ENCODE measurements at regions not wholly inside any gene's neighbourhood (a gene's known extent, or its start where the extent isn't known, plus 50 kb on each side); places are given as distances from the start of the nearest gene placed in this dataset.

DNA sequence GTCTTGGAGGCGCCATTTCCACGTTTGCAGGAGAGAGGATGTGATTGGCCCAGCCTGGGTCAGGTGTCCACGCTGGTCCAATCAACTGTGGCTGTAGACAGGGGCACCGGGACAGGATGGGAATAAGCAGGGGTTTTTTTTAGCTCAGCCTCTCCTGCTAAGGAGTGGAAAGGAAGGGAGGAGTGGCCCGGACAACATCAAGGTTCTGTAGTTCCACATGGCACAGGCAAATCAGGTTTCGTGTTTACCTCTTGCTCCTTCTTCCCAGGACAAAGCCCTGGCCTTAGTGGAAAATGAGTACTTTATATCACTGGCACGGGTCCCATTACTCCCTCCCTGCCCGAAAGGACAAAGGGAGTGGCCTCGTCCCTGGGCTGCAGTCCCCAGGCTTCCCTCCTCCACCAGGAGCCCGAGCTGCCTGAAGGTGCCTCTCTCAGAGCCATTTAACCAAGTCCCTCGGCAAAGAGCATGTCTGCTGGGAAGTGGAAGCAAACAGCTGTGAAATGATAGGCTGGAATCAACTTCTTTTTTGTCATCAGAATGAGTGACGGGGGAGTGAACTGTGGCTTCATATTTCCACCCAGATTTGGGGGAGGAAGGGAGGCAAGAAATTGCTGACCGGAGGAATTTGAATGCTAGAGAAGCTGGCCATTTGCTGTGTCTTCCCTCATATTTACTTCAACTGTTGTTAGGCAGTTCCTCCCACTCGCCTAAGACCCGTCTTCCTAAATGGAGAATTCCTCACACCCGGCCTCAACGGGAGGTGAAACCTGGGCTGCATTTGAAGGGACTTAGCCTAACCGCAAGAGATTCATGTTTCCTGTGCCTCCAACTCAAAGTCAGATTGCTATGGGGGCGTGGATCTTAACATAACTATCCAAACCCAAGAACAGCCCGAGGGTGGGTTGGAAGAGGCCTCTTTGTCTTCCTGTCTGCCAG is 84.9 kb upstream of the SLC44A3 start:
- DNase-seq (ENCODE audit: low read depth): no peak

DNA sequence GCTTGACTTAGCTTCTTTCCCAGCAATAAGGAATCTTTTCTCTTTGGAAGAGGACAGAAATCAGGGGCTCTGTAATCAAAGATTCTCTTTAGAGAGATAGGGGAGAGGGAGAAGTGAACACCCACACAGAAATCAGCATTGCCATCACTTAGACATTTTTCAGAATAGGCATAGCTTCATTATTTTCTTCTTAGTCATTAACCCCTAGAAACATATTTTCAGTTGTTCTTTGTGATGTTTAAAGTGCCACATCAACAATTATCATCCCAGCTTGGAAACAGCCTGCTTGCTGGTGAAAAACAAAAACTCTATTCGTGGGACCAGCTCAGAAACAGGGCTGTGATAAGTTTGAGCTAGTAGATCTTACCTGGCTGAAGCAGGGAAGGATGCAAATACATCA is 88.3 kb upstream of the SLC44A3 start:
- DNase-seq (ENCODE audit: low read depth): no peak

DNA sequence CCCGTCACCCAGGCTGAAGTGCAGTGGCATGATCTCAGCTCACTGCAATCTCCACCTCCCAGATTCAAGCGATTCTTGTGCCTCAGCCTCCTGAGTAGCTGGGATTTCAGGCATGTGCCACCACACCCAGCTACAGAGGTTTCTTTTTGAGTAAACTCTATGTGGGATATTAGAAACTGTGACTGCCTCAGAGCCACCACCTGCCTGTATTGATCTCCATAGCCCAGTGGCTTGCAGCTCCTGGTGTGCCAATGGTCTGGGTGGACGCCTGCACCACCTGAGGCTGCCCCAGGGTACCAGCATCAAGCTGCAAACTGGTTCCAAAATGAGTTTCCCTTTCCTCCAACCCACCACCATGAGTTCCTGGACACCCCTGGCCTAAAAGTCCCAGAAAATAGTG is 89.7 kb upstream of the SLC44A3 start:
- DNase-seq (ENCODE audit: low read depth): no peak

DNA sequence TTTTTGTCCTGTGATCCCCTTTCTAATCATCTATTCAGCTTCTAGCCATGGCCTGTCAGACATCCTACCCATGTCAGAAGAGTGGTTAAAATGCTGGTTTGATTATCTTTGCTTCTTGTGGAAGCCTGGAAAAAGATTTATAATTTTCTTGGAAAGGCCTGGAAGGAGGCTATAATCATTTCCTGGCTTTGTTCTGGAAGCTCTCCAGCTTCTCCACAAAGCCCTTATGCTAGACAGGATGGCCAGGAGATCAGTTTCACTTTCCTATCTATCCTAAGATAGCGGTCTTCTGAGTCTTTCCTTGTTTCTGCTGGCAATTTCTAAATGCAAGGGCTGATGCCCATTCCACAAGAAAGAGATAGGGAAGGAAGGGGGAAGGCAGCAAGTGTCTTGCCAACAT is 90.9 kb upstream of the SLC44A3 start:
- DNase-seq (ENCODE audit: low read depth): no peak

DNA sequence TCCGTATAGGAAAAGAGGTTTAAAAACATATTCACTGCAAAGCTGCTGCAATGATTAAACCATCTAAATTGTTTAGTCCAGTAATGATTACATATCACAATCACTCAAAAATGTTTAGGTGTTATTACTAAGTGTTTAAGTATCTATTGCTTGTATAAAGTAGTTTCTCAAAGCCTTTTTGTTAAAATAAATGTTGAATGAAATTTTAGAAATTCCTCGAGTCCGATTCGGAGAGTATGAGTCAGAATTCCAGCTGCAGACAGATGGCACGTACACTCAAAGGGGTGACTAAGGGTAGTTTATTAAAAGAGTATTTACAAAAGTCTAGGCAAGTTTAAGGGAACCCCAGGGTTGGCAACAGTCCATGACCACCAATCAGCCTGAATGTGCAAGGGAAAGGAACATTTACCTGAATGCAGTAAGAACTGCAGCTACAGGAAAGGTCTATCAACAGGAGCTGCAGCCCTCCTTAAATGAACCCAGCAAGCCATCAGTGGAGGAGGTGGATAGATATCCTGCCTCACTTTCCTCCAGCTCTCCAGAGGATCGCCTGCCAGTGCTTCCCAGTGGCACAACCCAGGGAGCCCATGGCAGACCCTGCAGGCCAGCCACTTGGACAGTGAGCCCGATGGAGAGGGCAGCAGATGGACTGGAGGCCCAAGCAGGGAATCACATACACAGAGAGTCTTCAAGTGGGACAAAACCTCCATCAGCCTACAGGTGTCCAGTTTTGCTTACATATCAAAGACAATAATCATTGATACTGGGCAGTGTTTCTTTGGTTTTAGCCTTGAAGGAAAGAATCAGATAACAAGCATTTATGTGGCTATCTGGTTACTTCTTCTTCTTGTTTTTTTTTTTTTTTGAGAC is 92.1 kb upstream of the SLC44A3 start:
- no peak for DNase-seq (ENCODE audit: low read depth)

DNA sequence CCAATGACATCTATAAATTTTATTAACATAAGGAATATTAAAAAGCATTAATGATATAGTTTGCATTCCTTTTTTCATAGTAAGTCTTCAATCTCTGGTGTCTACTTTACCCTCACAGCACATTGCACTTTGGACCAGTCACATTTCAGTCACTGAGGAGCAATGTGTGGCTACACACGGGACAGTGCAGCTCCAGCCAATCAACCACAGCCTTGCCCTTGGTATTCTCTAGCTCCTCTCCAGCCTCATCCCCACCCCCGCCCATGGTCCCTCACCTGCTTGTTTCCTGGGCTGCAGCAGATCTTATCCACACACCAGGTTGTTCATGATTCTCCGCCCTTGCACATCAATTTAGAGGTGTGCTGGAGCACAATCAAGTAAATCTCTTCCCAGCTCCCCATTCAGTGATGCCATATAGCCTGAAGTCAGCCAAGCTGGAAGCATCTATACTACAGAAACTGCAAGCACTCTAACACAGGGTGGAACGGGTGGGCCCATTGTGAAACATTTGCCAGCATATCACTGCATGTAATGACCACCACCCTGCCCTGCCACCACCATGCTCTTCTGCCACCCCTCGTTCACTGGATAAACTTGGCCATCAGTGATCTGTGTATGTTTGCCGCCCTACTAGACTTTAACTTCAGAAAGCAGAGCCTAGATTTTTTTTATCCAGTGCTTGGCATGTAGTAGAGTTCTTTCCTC is 93.0 kb upstream of the SLC44A3 start:
- no peak for DNase-seq (ENCODE audit: low read depth)

DNA sequence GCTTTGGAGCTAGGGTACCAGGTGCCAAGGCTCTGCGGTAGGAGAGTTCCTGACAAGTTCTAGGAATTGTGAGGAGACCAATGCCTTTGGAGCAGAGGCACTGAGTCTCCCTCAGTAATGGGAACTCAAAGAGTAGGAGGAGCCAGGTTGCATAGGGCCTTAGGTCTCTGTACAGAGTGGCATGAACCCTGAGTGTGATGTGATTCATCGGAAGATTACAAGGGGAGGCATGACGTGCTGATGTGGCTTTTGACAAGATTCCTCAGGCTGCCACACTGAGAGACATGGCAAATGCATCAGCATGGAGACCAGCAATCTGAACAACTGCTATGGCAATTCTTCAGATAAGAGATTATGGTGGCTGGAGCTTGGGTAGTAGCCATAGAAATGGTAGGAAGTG is 94.6 kb upstream of the SLC44A3 start:
- no peak for DNase-seq (ENCODE audit: low read depth)

DNA sequence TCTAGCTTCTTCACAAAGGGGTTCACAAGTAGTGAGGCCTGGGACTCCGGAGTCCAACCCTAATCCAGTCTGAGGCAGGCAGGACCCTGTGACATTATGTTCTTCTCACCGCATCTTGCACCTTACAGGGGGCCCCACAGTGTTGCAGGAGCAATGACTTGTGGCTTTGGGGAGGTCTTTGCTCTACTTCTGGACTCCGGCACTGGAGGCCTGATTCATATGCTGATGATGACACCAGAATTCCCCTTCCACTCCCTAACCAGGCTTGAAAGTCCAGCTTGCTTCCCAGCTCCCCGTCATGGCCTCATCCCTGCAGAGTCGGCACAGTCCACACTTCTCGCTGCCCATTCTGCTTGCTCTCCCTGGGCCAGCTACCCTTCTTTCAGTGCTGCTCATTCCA is 96.3 kb upstream of the SLC44A3 start:
- no peak for DNase-seq (ENCODE audit: low read depth)

DNA sequence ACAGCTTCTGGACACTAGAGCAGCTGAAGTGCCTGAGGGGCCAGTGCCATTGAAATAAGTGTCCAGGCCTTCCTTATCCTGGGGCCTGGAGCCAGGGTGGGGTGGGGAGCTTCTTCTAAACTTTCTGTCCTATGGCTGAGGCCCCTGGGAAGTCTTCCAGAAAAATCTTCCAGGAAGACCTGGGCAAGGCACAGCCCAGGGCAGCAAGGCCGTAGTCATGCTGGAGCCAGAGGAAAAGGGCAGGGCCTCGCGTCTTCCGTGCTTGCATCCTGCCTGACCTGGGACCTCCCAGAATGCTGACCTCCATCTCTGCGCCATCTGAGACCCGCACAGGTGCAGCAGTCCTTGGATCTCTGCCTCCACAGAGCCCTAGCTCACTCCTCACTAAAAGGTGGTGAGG is 96.7 kb upstream of the SLC44A3 start:
- no peak for DNase-seq (ENCODE audit: low read depth)

DNA sequence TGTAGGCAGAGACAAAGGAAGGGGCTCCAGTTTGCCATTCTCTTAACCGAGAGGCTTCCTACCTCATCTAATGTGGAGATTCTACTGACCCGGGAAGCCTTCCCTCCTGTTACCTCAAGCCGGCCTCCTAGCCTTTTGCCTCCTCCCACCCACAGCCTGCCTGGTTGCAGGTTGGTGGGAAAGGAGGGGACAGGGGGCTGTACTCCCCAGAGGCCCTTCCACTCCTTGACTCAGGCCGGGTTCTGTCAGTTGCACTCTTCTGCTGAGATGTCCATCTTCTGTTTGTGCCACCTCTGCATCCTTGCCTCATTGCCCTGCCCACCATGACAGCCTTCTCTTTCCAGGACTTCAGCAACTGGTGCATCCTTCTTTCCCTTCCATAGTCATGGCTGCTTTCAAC is 98.0 kb upstream of the SLC44A3 start:
- no peak for DNase-seq (ENCODE audit: low read depth)

DNA sequence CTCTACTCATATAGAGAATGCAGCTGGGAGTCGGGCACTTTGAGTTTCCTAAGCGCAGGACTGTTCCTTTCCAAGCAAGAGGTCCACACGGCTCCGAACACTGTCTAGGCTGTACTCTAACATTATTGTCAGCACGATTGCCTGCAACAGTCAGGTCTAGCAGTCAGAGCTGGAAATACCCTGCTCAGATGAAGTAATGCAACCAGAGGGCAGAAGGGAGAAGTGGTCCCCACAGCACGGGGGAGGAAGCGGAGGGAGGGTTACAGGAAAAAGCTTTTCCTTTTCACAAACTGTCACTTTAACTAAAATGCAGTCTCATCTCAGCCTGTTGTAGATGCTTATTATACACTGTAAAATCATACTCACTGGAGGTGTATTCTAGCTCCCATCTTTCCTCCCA is 98.9 kb upstream of the SLC44A3 start:
- no peak for DNase-seq (ENCODE audit: low read depth)

DNA sequence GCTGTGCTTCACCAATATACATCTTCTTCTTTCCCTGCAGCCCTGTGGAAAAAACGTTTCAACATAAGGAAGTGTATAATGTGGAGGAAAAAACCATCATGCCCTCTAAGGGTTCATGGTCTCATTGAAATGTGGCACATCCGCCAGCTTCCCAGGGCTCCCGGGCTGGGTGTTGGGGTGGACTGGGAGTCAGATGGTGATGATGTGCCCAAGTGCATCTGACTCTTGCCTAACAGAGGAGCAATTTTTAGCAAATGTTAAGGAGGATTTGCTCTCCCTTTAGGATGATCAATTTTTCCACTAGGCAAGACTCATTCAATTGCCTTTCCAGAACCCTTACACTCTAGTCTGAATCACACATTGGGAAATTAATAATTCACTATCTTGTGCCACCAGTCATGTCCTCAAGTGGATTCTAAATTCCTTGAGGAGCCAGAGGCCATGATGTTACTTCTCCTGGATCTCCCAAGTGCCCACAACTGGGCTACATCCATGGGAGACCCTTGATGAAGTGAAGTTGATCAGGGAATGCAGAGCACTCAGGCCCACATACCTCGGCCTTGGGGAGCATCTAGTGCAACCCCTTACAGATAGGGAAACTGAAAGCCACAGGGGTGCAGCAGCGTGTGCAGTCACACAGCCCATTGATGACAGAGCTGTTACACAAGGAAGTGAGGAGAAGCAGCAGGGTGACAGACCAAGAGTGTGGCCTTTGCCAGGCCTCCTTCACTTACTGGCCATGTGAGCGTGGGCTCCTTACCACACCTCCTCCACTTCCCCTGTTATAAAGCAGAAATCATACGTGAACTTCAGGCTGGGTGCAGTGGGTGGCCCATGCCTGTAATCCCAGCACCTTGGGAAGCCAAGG is 100.0 kb upstream of the SLC44A3 start:
- no peak for DNase-seq (ENCODE audit: low read depth)

DNA sequence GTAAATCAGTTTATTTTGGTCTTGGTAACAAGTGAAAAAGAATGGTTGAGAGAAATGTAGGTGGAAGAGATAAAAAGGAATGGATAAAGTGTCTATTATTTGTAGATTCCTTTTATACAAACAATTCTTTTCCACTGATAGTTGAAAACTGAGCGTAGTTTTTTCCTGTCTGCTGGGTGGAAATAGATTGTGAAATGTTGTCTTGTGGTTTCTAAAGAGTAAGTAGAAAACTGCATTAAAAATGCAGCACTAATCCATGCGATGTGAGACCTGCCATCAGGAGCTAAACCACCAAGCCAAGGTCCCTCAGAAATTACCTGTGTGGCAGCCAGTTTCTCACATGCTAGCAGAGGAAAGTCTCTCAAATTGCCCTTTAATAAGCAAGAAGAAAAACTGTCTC is 103.2 kb upstream of the SLC44A3 start:
- DNase-seq (ENCODE audit: low read depth): no peak

DNA sequence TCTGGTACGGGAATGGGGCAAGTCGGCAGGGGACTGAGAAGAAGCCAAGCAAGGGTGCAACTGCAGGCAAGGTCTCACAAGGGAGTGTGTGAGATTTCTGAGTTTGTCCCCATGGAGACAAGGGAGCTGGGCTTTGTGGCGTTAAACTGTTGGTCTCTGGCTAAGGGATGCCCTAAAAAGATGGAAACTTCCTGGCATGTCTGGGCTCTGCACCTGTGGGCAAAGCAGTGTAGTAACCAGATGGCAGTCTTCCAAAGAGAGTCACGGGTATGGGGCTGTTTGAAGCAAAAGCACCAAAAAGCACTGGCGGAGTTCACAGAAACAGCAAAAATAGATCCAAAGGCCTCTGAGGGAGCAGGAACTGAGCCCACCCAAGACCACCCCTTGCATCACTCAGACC is 104.8 kb upstream of the SLC44A3 start:
- no peak for DNase-seq (ENCODE audit: low read depth)

DNA sequence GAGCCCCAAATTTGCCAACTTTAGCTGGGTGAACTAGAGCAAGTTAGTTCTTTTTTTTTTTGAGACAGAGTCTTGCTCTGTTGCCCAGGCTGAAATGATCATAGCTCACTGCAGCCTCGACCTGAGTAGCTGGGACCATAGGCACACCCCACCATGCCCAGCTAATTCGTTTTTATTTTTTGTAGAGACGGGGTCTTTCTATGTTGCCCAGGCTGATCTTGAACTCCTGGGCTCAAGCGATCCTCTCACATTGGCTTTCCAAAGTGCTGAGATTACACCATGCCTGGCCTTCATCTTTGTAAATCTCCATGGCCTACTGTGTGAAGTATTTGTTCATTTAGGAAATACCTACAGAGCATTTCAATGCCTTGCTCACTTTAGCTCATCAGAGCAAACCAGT is 105.6 kb upstream of the SLC44A3 start:
- no peak for DNase-seq (ENCODE audit: low read depth)

DNA sequence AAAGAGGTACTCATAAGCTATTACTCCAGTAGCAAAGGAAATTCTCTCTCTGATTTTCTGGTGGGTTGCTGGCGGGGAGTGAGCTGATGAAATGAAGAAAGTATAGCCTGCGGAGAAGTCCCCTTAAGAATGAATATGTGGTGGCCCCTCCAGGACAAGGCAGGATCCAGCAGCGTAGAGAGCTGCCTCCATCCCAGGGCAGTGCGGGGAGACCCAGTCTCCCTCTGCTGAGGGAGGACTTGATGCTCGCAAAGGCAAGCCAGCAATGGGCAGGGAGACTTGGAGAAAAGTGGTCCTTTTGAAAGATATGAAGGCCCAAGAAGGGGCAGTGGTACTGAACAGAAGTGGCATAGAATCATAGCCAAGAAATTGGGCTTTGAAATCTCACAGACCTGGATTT is 106.0 kb upstream of the SLC44A3 start:
- no peak for DNase-seq (ENCODE audit: low read depth)

DNA sequence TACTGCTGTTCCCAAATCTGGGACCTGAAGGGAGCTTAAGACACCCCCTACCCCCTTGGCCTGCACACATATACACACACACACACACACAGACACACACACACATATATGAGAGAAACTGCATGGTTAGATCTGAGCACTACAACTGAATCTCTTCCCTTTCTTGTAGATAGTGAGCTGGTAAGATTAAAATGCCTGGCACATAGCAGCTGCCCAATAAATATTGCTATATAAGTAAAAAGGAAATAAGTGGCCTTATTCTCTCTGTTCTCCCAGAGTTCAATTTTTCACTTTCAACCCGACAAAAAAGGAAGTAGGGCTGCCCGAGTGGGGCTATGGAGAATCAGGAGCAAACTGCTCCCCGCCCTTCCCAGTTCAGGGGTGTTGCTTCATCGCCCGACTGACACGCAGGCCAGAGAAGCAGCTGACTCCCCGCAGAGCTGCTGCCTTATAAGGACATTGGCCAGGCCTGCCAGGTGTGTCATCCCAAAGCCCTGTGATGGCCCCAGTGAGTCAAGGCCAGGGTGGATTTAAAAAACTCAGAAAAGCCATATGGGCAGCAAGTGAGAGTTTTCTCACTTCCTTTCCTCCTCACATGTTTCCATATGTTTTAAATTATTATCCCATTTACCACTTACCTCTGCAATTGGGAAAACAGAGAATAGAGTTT is 106.5 kb upstream of the SLC44A3 start:
- DNase-seq (ENCODE audit: low read depth): no peak

DNA sequence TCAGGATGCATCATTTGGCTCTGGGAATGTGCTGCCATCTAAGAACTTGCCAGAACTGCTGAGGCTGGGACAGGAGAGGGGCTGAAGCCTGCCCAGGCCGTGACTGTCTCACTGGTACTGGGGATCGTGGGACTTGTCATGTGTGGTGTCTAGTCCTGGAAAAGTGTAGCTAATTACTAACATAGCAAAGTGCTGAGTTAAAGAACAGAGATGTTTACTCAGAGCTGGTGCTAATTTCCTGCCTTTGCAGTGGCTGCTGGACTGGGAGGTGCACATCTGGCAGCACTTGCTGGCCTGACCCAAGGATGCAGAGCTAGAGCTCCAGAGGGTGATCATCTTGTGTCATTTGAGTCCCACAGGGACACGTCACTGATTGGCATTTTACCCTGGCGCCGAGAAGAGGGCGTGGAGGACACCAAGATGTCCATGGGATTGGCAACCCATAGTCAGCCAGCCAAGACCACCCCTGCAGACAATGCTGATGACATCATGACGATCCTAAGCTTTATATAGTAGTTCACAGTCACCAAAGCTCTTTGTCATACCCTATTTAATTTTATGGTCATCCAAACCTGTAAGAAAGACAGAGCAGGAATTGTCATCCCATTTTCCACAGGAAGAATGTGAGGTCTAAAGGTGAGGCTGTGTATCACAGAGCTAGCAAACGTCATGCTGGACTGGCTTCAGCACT is 110.1 kb upstream of the SLC44A3 start:
- DNase-seq (ENCODE audit: low read depth): no peak

DNA sequence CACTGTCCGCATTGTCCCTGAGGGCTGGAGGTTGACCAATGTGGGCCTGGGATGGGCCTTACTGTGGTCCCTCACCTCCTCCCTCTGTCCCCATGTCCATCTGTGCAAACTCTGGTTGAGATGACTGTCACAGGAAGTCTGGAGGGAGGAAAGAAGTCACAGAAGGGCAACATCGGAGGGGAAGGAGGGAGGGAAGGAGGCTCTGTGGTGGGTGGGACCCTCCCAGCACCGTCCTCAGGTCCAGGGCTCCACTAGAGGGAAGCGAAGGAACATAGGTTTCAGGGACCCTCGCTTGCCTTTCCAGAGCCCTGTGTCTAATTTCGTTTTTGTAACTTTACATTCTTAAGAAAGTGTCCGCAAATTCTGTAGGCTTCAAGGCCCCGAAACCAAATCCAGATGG is 111.3 kb upstream of the SLC44A3 start:
- DNase-seq (ENCODE audit: low read depth): no peak

DNA sequence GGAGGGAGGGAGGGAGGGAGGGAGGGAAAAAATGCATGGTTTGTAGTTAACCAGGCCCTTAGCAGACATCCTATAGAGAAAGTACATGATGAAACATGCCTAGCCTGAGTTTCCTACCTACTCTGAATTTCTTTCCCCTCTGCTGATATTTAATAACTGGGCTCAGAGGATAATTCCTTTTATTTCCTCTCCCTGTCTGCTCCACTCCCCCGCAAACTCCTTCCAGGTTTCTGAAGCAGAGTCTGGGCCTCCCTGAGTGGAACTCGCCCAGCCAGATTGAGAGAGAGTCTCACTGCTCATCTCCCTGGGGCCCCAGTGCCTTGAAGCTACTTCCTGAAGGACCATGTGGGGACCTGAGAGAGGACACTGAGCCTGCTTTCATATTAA is 111.9 kb upstream of the SLC44A3 start:
- no peak for DNase-seq (ENCODE audit: low read depth)
